ENCODE measurements at regions not wholly inside any gene's neighbourhood (a gene's known extent, or its start where the extent isn't known, plus 50 kb on each side); places are given as distances from the start of the nearest gene placed in this dataset.

DNA sequence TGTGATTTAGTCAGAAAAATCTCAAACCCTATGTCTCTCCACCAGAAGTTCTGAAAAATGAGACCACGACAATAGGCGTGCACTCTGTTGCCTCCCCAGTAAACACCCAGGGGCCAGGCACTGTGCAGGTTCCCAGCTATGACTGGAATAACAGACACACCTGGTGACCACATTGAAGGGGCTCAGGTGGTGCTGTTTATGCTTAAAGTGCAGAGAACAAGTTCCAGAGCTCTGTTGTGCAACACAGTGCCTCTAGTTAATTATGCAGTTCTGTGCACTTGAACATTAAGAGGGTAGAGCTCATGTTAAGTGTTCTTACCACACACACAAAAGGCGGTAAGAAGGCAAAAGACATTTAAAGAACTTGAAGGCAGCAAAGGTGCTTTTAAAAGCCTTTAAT, 52.6 kb upstream of the AFF3 start:
- Histone ChIP-seq H3K27ac (peak overlapping the region; percentile 87), H3K9me2 (replicated peaks; ENCODE audit: insufficient read depth) (no peaks in the 10 kb centered on the region), H2AFZ (no peak overlapping the region)

DNA sequence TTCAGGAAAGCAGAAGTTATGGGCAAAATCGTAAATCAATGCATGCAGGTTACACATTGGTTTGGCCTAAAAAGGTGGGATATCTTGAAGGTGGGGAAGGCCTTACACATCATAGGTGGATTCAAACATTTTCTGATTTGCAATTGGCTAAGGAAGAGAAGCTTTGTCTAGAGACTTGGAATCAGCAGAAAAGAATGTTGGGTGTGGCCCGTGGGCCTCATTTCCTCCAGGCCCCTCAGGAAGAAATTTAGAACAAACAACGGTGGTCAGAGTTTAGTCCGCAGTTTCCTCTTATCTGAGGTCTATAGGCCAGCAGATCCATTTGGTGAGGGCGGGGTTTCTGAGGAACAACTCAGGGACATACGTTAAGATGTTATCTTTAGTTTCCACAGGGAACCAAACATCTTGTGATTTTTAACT, 50.9 kb upstream of the AFF3 start:
- WGBS (ENCODE audit: low lambda C conversion rate, missing lambda C conversion rate), result 47% methylated on average over 6 of the region's 6 CpGs
- Histone ChIP-seq H3K4me1 (ENCODE audit: insufficient read depth) (peaks cover 37% of the 10 kb centered on the region), H3K9me3 (ENCODE audit: low read depth) (no peaks in the 10 kb centered on the region), H3K4me2 (no peak overlapping the region), H3K79me2 (no peaks in the 10 kb centered on the region), H3K36me3 (replicated peaks; ENCODE audit: insufficient read depth, low read depth) (no peaks in the 10 kb centered on the region), H3K27ac (peak overlapping the region; percentile 89), H4K20me1 (ENCODE audit: insufficient read depth, poor library complexity, severe bottlenecking) (no peaks in the 10 kb centered on the region), H3K4me3 (no peak overlapping the region), H3K9me2 (replicated peaks; ENCODE audit: insufficient read depth) (no peaks in the 10 kb centered on the region), H2AFZ (no peak overlapping the region), H3K27me3 (no peaks in the 10 kb centered on the region)
- TF ChIP-seq EZH2phosphoT487 (IDR thresholded peaks at IDR 0.05; ENCODE audit: low read depth, severe bottlenecking, unreplicated experiment) (no peak), EZH2 (IDR thresholded peaks at IDR 0.05; ENCODE audit: borderline replicate concordance) (no peak)
- TF ChIP-seq, protein P1, sequence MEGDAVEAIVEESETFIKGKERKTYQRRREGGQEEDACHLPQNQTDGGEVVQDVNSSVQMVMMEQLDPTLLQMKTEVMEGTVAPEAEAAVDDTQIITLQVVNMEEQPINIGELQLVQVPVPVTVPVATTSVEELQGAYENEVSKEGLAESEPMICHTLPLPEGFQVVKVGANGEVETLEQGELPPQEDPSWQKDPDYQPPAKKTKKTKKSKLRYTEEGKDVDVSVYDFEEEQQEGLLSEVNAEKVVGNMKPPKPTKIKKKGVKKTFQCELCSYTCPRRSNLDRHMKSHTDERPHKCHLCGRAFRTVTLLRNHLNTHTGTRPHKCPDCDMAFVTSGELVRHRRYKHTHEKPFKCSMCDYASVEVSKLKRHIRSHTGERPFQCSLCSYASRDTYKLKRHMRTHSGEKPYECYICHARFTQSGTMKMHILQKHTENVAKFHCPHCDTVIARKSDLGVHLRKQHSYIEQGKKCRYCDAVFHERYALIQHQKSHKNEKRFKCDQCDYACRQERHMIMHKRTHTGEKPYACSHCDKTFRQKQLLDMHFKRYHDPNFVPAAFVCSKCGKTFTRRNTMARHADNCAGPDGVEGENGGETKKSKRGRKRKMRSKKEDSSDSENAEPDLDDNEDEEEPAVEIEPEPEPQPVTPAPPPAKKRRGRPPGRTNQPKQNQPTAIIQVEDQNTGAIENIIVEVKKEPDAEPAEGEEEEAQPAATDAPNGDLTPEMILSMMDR (IDR thresholded peaks at IDR 0.05; ENCODE audit: poor library complexity), result no peak
- peak; percentile 69 for DNase-seq (ENCODE audit: low spot score)

More for the DNA sequence above, 52.6 kb upstream of the AFF3 start:
- no peak for TF ChIP-seq EZH2 (IDR thresholded peaks at IDR 0.05; ENCODE audit: borderline replicate concordance)
- no peak for TF ChIP-seq EZH2phosphoT487 (IDR thresholded peaks at IDR 0.05; ENCODE audit: low read depth, severe bottlenecking, unreplicated experiment)
- TF ChIP-seq, protein P1 (IDR thresholded peaks at IDR 0.05; ENCODE audit: poor library complexity), result no peak
- Histone ChIP-seq H3K27me3 (no peaks in the 10 kb centered on the region), H3K79me2 (no peaks in the 10 kb centered on the region), H3K36me3 (replicated peaks; ENCODE audit: insufficient read depth, low read depth) (no peaks in the 10 kb centered on the region), H3K4me1 (ENCODE audit: insufficient read depth) (peaks cover 47% of the 10 kb centered on the region), H3K9me3 (ENCODE audit: low read depth) (no peaks in the 10 kb centered on the region), H4K20me1 (ENCODE audit: insufficient read depth, poor library complexity, severe bottlenecking) (no peaks in the 10 kb centered on the region), H3K4me3 (no peak overlapping the region), H3K4me2 (no peak overlapping the region)
- no peak for DNase-seq (ENCODE audit: low spot score)
- 84% methylated on average over 3 of the region's 3 CpGs for WGBS (ENCODE audit: low lambda C conversion rate, missing lambda C conversion rate)

DNA sequence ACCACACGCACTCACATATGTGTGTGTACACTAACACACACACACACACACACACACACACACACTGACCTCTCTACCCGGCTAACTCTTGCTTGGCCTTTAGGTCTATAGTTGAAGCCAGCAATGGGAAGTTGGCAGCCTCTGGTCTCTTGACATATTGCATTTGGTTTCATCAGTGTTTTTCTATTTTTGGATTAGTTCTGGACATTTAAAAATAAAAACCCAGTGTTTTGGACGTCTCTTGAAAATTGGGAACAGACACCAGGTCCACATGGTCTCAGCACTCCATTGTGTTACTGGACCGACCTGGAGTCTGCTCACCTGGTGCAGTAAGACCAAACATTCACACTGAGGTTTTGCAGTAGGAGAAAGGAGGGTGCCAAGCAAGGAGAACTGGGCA, 50.4 kb upstream of the AFF3 start:
- no peak overlapping the region for H2AFZ ChIP-seq
- no peaks in the 10 kb centered on the region for H3K27me3 ChIP-seq
- H4K20me1 ChIP-seq (ENCODE audit: insufficient read depth, poor library complexity, severe bottlenecking), result no peaks in the 10 kb centered on the region

More for the DNA sequence above, 50.4 kb upstream of the AFF3 start:
- Histone ChIP-seq H3K9me3 (ENCODE audit: low read depth) (no peaks in the 10 kb centered on the region), H3K9me2 (replicated peaks; ENCODE audit: insufficient read depth) (no peaks in the 10 kb centered on the region), H3K4me2 (no peak overlapping the region), H3K4me3 (no peak overlapping the region), H3K4me1 (ENCODE audit: insufficient read depth) (peaks cover 36% of the 10 kb centered on the region), H3K79me2 (no peaks in the 10 kb centered on the region), H3K36me3 (replicated peaks; ENCODE audit: insufficient read depth, low read depth) (no peaks in the 10 kb centered on the region), H3K27ac (peak overlapping the region; percentile 89)
- TF ChIP-seq EZH2 (IDR thresholded peaks at IDR 0.05; ENCODE audit: borderline replicate concordance) (no peak), EZH2phosphoT487 (IDR thresholded peaks at IDR 0.05; ENCODE audit: low read depth, severe bottlenecking, unreplicated experiment) (no peak)
- TF ChIP-seq, protein P1 (IDR thresholded peaks at IDR 0.05; ENCODE audit: poor library complexity), result no peak
- no peak for DNase-seq (ENCODE audit: low spot score)
- 94% methylated on average over 4 of the region's 4 CpGs for WGBS (ENCODE audit: low lambda C conversion rate, missing lambda C conversion rate)
